D721Med (cell line): ENCODE measurements at regions not wholly inside any gene's neighbourhood (a gene's known extent, or its start where the extent isn't known, plus 50 kb on each side); places are given as distances from the start of the nearest gene placed in this dataset.

Experiments used
- DNase-seq: peaks from one replicate; pipeline ENCODE4 v3.0.0; 2011; ENCODE audit warnings: low spot score; ENCODE audit not compliant: insufficient read length
- FAIRE-seq: peaks from 2 replicates; lab custom pipeline; 2011; peaks lifted over from hg19 to GRCh38; lab: Jason Lieb, UNC
- TF ChIP-seq, protein P1 (sequence below): IDR thresholded peaks from 2 replicates; pipeline ENCODE4 v1.5.1; 2012; ENCODE audit warnings: mild to moderate bottlenecking, control low read depth; ENCODE audit not compliant: insufficient read depth; ENCODE audit errors: missing control alignments

DNA sequence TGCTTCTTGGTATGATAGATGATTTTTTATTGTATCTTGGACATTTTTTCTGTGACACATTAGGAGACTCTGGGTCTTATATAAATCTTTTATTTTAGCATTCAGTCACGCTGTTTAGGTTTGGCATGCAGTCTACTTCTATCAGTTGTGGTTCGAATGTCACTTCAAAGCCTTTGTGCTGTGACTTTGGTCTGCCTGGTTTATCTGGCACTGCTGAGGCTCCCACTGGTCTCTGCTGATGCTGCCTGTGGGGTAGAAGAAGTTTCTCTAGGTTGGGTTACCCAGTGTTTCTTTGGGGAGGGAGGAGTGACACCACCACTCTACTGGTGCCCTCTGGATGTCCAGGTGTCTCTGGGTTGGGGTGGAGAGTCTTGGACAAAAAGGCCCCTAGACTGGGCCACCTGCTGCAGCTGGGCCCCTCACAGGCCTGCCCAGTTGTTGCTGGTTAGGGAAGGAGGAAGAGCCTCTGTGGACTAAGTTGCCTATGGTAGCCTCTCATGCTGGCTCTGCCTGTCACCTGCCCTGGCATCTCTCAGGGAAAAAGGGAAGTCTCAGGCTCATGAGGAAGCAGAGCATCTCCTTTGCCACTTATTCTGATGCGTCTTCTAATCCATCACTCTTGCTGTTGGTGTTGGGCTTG lies 115.4 kb upstream of the HS6ST1 start:
- FAIRE-seq (no peak), DNase-seq (no peak)
- TF ChIP-seq, protein P1, sequence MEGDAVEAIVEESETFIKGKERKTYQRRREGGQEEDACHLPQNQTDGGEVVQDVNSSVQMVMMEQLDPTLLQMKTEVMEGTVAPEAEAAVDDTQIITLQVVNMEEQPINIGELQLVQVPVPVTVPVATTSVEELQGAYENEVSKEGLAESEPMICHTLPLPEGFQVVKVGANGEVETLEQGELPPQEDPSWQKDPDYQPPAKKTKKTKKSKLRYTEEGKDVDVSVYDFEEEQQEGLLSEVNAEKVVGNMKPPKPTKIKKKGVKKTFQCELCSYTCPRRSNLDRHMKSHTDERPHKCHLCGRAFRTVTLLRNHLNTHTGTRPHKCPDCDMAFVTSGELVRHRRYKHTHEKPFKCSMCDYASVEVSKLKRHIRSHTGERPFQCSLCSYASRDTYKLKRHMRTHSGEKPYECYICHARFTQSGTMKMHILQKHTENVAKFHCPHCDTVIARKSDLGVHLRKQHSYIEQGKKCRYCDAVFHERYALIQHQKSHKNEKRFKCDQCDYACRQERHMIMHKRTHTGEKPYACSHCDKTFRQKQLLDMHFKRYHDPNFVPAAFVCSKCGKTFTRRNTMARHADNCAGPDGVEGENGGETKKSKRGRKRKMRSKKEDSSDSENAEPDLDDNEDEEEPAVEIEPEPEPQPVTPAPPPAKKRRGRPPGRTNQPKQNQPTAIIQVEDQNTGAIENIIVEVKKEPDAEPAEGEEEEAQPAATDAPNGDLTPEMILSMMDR = no peak

DNA sequence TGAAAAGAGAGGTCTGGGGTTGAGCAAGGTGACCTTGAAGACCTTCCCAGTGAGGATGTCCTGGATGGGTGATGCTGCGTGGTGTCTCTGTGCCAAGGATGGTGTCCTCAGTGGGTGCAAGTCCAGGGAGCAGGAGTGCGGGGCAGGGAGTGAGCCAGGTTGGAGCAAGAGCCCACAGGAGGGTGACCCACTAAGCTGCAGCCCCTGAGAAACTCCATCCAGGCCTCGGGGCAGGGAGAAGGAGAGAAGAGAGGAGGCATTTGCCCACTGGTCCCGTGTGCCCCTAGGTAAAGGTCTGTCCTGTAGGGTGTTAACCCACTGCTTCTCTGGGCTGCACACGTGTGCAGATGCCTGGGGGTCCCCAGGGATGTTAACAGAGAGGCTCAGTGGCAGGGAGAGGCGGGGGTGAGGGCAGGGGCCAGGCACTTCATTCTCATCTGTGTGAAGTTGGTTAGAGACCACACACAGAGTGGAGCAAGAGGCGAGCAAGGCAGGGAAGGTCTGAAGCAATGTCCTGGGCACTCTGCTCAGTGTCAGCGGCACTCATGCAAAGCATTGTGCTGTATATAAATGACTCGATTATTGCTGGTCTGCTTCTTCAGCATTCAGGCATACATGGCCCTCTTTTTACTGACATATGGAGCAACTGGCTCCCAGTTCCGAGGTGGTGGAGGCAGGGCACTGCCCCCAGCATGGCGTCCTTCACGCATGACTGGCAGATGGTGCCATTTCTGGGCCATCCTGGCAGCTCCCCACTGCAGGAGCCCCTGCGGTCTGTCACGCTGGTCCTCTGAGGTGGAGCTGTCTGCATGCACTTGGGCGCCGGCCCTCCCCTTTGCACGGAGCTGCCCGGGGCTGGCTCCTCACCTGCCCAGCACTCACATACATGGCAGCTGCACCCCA lies 117.2 kb upstream of the HS6ST1 start:
- TF ChIP-seq, protein P1 = no peak
- FAIRE-seq (no peak), DNase-seq (no peak)

DNA sequence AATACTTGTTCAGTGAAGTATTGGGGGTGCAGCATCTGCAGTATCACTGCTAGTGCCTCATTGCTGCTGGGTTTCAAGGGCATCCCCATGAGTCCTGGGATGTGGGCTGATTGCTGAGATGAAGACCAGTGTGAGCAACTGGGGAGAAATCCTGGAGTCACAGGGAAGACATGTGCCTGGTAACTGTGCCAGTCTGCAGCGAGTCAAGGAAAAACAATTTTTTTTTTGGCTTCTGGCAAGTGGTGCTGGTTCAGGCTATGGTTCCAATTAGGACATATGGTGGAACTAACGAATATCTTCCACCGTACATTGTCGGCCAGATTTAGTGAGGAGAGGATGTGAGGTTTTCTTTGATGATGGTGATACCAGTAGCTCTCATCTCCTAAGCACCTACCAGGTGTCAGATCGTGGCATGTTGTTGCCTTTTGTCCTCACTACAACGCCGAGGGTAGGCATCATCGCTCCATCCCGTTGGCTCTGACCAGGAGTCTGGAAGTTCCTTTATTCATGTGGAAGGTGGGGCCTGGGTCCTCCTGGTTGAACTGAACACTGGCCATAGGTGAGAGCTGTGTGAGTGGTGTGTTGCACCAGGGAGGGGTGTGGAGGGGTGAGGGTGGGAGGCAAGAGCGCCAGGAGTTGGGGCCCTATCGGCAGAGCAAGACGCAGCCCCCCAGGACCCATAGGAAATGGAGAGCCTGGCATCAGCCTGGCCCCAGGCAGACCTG lies 118.0 kb upstream of the HS6ST1 start:
- DNase-seq (no peak), FAIRE-seq (no peak)
- TF ChIP-seq, protein P1 = no peak

DNA sequence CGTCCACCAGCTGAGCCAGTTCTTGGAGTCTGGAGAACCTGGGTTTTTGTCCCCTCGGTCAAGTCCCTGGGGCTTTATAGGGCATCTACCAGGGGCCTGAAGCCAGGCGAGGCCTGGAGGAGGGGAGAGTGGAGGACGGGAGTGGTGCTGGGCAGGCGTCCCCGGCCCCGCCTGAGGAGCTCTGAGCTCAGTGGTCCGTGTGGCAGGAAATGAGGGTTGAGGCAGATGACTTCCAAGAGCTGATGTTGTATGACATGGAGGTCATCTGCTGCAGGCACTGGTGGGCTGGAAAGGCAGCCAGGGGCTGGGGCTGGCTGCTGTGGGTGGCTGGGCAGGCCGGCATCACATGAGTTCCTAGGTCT lies 118.5 kb upstream of the HS6ST1 start:
- TF ChIP-seq, protein P1 = no peak
- FAIRE-seq (no peak), DNase-seq (no peak)

DNA sequence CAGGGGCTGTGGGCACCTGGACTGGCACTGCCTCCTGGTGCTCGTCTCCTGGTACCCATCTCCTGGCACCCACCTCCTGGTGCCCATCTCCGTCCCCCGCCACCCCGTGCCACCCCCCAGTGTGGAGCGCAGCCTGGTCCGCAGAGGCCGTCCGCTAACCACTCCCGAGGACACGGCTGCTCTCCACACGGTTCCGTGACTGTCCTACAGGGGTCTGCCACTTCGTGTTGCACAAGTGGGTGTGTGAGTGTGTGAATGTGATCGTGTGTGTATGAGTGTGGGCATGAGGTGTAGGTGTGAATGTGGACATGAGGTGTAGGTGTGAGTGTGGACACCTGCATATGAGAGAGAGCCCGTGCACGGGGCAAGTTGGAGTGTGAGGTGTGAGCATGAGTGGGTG lies 119.4 kb upstream of the HS6ST1 start:
- TF ChIP-seq, protein P1 = no peak
- FAIRE-seq (no peak), DNase-seq (no peak)

DNA sequence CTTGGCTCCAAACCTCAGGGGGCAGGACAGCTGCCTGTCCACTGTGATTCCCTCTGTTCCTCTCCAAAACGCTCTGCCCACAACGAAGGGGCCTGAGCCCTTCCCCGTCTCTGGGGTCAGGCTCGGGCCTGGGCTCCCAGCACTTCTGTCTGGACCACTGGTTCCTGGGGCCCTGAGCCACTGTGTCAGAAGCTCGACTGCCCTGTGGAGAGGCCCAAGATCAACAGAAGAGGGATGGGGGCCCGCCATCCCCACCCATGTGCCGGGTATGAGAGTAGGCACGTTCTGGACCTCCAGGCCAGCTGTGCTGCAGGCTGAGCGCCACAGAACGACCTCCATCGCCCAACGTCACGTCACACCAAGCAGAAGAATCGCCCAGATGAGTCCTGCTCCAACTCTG lies 119.9 kb upstream of the HS6ST1 start:
- DNase-seq = no peak
- FAIRE-seq = no peak
- TF ChIP-seq, protein P1 = no peak
